HL-60 (cell line): ENCODE measurements at regions not wholly inside any gene's neighbourhood (a gene's known extent, or its start where the extent isn't known, plus 50 kb on each side); places are given as distances from the start of the nearest gene placed in this dataset.

Experiments used
- DNase-seq, 2 experiments: peaks; one replicate each; pipeline ENCODE4 v3.0.0-alpha.2; 2010 to 2020; ENCODE audit warnings: low read depth in 1 of 2, low spot score in 1 of 2
- H3K27ac ChIP-seq: fragments of 250-450 bp; sonication (Bioruptor Pico); replicated peaks from 2 replicates; pipeline ENCODE4 v1.5.1; 2020; ENCODE audit warnings: mild to moderate bottlenecking, moderate library complexity
- H3K27me3 ChIP-seq: fragments of 250-450 bp; sonication (Bioruptor Pico); 2 replicates; pipeline ENCODE4 v1.5.1; 2021; ENCODE audit warnings: mild to moderate bottlenecking, moderate library complexity; ENCODE audit not compliant: insufficient read depth, poor library complexity, severe bottlenecking
- H3K4me3 ChIP-seq: replicated peaks from 2 replicates; pipeline ENCODE4 v1.5.1; 2011; ENCODE audit warnings: mild to moderate bottlenecking, control low read depth, low read length; ENCODE audit not compliant: insufficient read depth
- GABPA ChIP-seq: IDR thresholded peaks from 2 replicates; pipeline ENCODE4 v1.6.1; 2012; ENCODE audit warnings: low read depth
- POLR2AphosphoS5 ChIP-seq: IDR thresholded peaks from 2 replicates; pipeline ENCODE4 v1.6.1; 2012; ENCODE audit warnings: low read depth
- SPI1 ChIP-seq: IDR thresholded peaks from 2 replicates; pipeline ENCODE4 v1.6.1; 2012; ENCODE audit warnings: low read depth, mild to moderate bottlenecking, borderline replicate concordance
- TF ChIP-seq, protein P1 (sequence below): IDR thresholded peaks from 2 replicates; pipeline ENCODE4 v1.6.1; 2012; ENCODE audit warnings: low read depth; ENCODE audit not compliant: insufficient replicate concordance
- TF ChIP-seq, protein P2 (sequence below): IDR thresholded peaks from one replicate; pipeline ENCODE4 v1.5.1; 2011; ENCODE audit warnings: low read length, control low read depth, inconsistent platforms; ENCODE audit not compliant: insufficient read depth

DNA sequence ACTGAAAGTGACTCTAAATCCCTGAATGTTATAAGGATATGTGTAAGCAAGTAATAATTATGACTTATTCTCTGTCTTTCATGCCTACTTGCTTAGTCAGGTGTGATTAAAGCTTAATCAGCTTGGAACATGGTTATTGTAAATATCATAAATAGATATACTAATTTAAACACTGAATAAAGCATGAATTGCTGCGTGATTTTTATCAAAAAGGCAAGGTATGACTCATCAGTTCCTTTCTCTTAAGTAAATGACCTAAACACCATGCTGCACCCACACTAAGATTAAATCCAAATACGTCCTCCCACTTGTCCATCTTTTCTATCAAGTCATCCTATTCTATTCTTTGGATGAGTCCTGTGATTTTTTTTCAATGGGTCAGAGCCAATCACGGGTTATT is 124.6 kb upstream of the MTAP start:
- no peak overlapping the region for H3K27ac ChIP-seq
- TF ChIP-seq GABPA (no peak), SPI1 (no peak), POLR2AphosphoS5 (no peak)
- TF ChIP-seq, protein P1, sequence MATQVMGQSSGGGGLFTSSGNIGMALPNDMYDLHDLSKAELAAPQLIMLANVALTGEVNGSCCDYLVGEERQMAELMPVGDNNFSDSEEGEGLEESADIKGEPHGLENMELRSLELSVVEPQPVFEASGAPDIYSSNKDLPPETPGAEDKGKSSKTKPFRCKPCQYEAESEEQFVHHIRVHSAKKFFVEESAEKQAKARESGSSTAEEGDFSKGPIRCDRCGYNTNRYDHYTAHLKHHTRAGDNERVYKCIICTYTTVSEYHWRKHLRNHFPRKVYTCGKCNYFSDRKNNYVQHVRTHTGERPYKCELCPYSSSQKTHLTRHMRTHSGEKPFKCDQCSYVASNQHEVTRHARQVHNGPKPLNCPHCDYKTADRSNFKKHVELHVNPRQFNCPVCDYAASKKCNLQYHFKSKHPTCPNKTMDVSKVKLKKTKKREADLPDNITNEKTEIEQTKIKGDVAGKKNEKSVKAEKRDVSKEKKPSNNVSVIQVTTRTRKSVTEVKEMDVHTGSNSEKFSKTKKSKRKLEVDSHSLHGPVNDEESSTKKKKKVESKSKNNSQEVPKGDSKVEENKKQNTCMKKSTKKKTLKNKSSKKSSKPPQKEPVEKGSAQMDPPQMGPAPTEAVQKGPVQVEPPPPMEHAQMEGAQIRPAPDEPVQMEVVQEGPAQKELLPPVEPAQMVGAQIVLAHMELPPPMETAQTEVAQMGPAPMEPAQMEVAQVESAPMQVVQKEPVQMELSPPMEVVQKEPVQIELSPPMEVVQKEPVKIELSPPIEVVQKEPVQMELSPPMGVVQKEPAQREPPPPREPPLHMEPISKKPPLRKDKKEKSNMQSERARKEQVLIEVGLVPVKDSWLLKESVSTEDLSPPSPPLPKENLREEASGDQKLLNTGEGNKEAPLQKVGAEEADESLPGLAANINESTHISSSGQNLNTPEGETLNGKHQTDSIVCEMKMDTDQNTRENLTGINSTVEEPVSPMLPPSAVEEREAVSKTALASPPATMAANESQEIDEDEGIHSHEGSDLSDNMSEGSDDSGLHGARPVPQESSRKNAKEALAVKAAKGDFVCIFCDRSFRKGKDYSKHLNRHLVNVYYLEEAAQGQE: no peak
- TF ChIP-seq, protein P2, sequence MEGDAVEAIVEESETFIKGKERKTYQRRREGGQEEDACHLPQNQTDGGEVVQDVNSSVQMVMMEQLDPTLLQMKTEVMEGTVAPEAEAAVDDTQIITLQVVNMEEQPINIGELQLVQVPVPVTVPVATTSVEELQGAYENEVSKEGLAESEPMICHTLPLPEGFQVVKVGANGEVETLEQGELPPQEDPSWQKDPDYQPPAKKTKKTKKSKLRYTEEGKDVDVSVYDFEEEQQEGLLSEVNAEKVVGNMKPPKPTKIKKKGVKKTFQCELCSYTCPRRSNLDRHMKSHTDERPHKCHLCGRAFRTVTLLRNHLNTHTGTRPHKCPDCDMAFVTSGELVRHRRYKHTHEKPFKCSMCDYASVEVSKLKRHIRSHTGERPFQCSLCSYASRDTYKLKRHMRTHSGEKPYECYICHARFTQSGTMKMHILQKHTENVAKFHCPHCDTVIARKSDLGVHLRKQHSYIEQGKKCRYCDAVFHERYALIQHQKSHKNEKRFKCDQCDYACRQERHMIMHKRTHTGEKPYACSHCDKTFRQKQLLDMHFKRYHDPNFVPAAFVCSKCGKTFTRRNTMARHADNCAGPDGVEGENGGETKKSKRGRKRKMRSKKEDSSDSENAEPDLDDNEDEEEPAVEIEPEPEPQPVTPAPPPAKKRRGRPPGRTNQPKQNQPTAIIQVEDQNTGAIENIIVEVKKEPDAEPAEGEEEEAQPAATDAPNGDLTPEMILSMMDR: no peak
- DNase-seq: no peak
- H3K4me3 ChIP-seq: no peak overlapping the region
- H3K27me3 ChIP-seq: no peaks in the 10 kb centered on the region

- Histone ChIP-seq H3K27me3 (no peaks in the 10 kb centered on the region), H3K27ac (no peak overlapping the region), H3K4me3 (no peak overlapping the region)
- TF ChIP-seq SPI1 (no peak), POLR2AphosphoS5 (no peak), GABPA (no peak)
- TF ChIP-seq, protein P2: no peak
- TF ChIP-seq, protein P1: no peak
- DNase-seq: no peak
Measured at GRCh38 chr9:21679432-21679831, 123.0 kb upstream of the MTAP start.

DNA sequence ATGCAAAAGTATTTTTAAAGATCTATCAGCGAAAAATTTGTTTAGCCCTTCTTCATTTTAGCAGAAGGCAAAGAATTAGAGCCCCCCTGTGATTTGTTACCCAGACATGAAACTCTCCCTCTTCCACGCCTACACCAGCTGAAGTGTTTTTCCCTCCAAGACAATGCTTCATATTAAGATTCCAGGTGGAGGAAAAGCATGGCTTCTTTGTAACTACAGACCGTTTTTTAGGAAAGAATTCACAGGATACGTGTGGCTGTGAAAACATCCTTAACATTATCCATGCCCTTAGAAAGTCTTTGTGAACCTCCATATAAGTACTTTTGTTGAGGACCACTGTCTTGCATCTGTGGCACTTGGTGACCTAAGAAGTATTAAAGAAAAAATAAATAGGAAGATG is 121.8 kb upstream of the MTAP start:
- Histone ChIP-seq H3K4me3 (no peak overlapping the region), H3K27ac (no peak overlapping the region), H3K27me3 (no peaks in the 10 kb centered on the region)
- no peak for DNase-seq
- TF ChIP-seq POLR2AphosphoS5 (no peak), SPI1 (no peak), GABPA (no peak)
- TF ChIP-seq, protein P2: no peak
- TF ChIP-seq, protein P1: no peak
